HepG2 (cell line): ENCODE measurements at regions not wholly inside any gene's neighbourhood (a gene's known extent, or its start where the extent isn't known, plus 50 kb on each side); places are given as distances from the start of the nearest gene placed in this dataset.

Source experiments
- ATAC-seq: fragments of 200-7000 bp; cut with Tn5 transposase; 3 replicates; pipeline ENCODE4 v1.9.1; 2020; ENCODE audit warnings: mild to moderate bottlenecking, moderate library complexity
- BruUV-seq: library from RNA; stranded (reverse); fragments of 400-500 nt; replicated peaks from 2 replicates; lab custom pipeline; 2021; lab: Mats Ljungman, UMichigan
- CTCF ChIA-PET: fragments of 300-600 bp; formaldehyde crosslinking; extraction: SDS; loops from one replicate; lab custom pipeline; 2021; ENCODE audit warnings: low total read pairs, inconsistent platforms, low intra/inter-chr PET ratio; lab: Yijun Ruan, JAX
- POLR2A ChIA-PET: fragments of 350-600 bp; sonication (Branson Sonifier 250); formaldehyde crosslinking; loops from one replicate; lab custom pipeline; 2020; ENCODE audit warnings: antibody characterized with exemption, inconsistent platforms; lab: Yijun Ruan, JAX
- DNase-seq: peaks from one replicate; pipeline ENCODE4 v3.0.0-alpha.2; 2015; ENCODE audit warnings: low spot score
- FAIRE-seq: peaks from 3 replicates; lab custom pipeline; 2011; peaks lifted over from hg19 to GRCh38; lab: Jason Lieb, UNC
- H2AFZ ChIP-seq: one replicate; pipeline ENCODE4 v1.6.1; 2011; ENCODE audit warnings: low read length, inconsistent platforms
- H3K27ac ChIP-seq: fragments of 300-600 bp; 3 replicates; pipeline ENCODE4 v1.8.0; 2011; ENCODE audit warnings: mixed run types, mild to moderate bottlenecking, mixed read lengths, low read length, inconsistent platforms; ENCODE audit not compliant: insufficient read depth; ENCODE audit errors: extremely low read length
- H3K27me3 ChIP-seq, 2 experiments: fragments of 200-600 bp in 1 of 2; 2 replicates in 1 of 2; 3 replicates in 1 of 2; pipeline versions ENCODE4 v1.6.0 to v1.8.0; 2011; ENCODE audit warnings: low read length in 2 of 2, mild to moderate bottlenecking in 2 of 2, moderate library complexity in 2 of 2, inconsistent platforms in 1 of 2; ENCODE audit not compliant: insufficient read depth in 2 of 2, control insufficient read depth in 1 of 2
- H3K36me3 ChIP-seq, 2 experiments: fragments of 200-600 bp in 1 of 2; replicated peaks in 1 of 2; 2 replicates in 1 of 2; 3 replicates in 1 of 2; pipeline versions ENCODE4 v1.5.1 to v1.8.0; 2011; ENCODE audit warnings: low read length in 2 of 2, inconsistent platforms in 1 of 2; ENCODE audit not compliant: insufficient read depth in 2 of 2, control insufficient read depth in 1 of 2
- H3K4me1 ChIP-seq: 2 replicates; pipeline ENCODE4 v1.5.1; 2012; ENCODE audit warnings: low read length, inconsistent platforms; ENCODE audit not compliant: insufficient read depth
- H3K4me2 ChIP-seq: 2 replicates; pipeline ENCODE4 v1.6.0; 2011; ENCODE audit warnings: low read depth, low read length, inconsistent platforms
- H3K4me3 ChIP-seq, 3 experiments: fragments of 200-600 bp in 1 of 3; sonication (generic), shearing (Covaris generic) in 1 of 3; replicated peaks in 1 of 3; 2 replicates each; pipeline ENCODE4 v1.5.1; 2011 to 2016; ENCODE audit warnings: low read length in 3 of 3, inconsistent platforms in 2 of 3, low read depth in 2 of 3, mild to moderate bottlenecking in 2 of 3, control low read depth in 1 of 3, mixed read lengths in 1 of 3; ENCODE audit not compliant: insufficient read depth in 1 of 3
- H3K79me2 ChIP-seq: one replicate; pipeline ENCODE4 v1.6.1; 2011; ENCODE audit warnings: low read length, inconsistent platforms; ENCODE audit not compliant: insufficient read depth
- H3K9ac ChIP-seq: 2 replicates; pipeline ENCODE4 v1.6.0; 2011; ENCODE audit warnings: mild to moderate bottlenecking, low read depth, low read length, inconsistent platforms; ENCODE audit not compliant: insufficient read depth
- H3K9me3 ChIP-seq: 2 replicates; pipeline ENCODE4 v1.5.1; 2012; ENCODE audit warnings: mild to moderate bottlenecking, low read length
- H4K20me1 ChIP-seq: 2 replicates; pipeline ENCODE4 v1.6.0; 2011; ENCODE audit warnings: inconsistent platforms, mild to moderate bottlenecking, low read length, moderate library complexity; ENCODE audit not compliant: insufficient read depth
- AGO1 ChIP-seq: fragments of 200-400 bp; formaldehyde crosslinking; IDR thresholded peaks from 2 replicates; pipeline ENCODE4 v1.6.1; 2017; ENCODE audit warnings: mild to moderate bottlenecking, low read depth, low read length, moderate library complexity; ENCODE audit not compliant: poor library complexity, severe bottlenecking
- HNRNPK ChIP-seq: fragments of 200-400 bp; formaldehyde crosslinking; IDR thresholded peaks from 2 replicates; pipeline ENCODE4 v1.6.1; 2018; ENCODE audit warnings: low read length, low read depth, moderate library complexity, mild to moderate bottlenecking; ENCODE audit not compliant: poor library complexity, severe bottlenecking
- MBD4 ChIP-seq: IDR thresholded peaks from 2 replicates; pipeline ENCODE4 v1.6.1; 2012; ENCODE audit warnings: low read length, inconsistent platforms, borderline replicate concordance
- PHF5A ChIP-seq: IDR thresholded peaks from one replicate; pipeline ENCODE4 v1.6.1; 2018; ENCODE audit warnings: low read depth, missing genetic modification reagents; ENCODE audit not compliant: unreplicated experiment
- POGK ChIP-seq: sonication (generic); formaldehyde crosslinking; conservative IDR thresholded peaks from 2 replicates; pipeline ENCODE4 v1.8.0; 2022; ENCODE audit warnings: mild to moderate bottlenecking, moderate library complexity, missing genetic modification reagents
- PRDM4 ChIP-seq: sonication (generic); formaldehyde crosslinking; IDR thresholded peaks from 2 replicates; pipeline ENCODE4 v1.9.0; 2021; ENCODE audit warnings: missing genetic modification reagents, borderline replicate concordance
- PTBP1 ChIP-seq: fragments of 200-400 bp; formaldehyde crosslinking; IDR thresholded peaks from 2 replicates; pipeline ENCODE4 v1.6.1; 2018; ENCODE audit warnings: low read length, low read depth; ENCODE audit not compliant: poor library complexity, severe bottlenecking
- TEAD2 ChIP-seq: sonication (generic); formaldehyde crosslinking; IDR thresholded peaks from 2 replicates; pipeline ENCODE4 v1.9.0; 2021; ENCODE audit warnings: missing genetic modification reagents
- TIGD3 ChIP-seq: sonication (generic); formaldehyde crosslinking; IDR thresholded peaks from 2 replicates; pipeline ENCODE4 v1.5.1; 2020; ENCODE audit warnings: mild to moderate bottlenecking, missing genetic modification reagents, borderline replicate concordance
- TP53 ChIP-seq: sonication (generic); formaldehyde crosslinking; conservative IDR thresholded peaks from 2 replicates; pipeline ENCODE4 v1.4.0; 2020; ENCODE audit warnings: missing genetic modification reagents
- YEATS4 ChIP-seq: sonication (generic); formaldehyde crosslinking; IDR thresholded peaks from 2 replicates; pipeline ENCODE4 v1.4.0; 2020; ENCODE audit warnings: missing genetic modification reagents, borderline replicate concordance
- ZNF331 ChIP-seq: sonication (generic); formaldehyde crosslinking; IDR thresholded peaks from 2 replicates; pipeline ENCODE4 v1.4.0; 2020; ENCODE audit warnings: missing genetic modification reagents
- ZNF335 ChIP-seq: sonication (generic); formaldehyde crosslinking; IDR thresholded peaks from 2 replicates; pipeline ENCODE4 v1.4.0; 2020; ENCODE audit warnings: missing genetic modification reagents
- ZNF34 ChIP-seq: sonication (generic); formaldehyde crosslinking; IDR thresholded peaks from 2 replicates; pipeline ENCODE4 v1.4.0; 2020; ENCODE audit warnings: mild to moderate bottlenecking, missing genetic modification reagents, borderline replicate concordance
- ZNF441 ChIP-seq: sonication (generic); formaldehyde crosslinking; IDR thresholded peaks from 2 replicates; pipeline ENCODE4 v1.7.0; 2021; ENCODE audit warnings: missing genetic modification reagents, borderline replicate concordance
- in situ Hi-C: cut with HindIII; loops from 2 replicates; pipeline ENCODE4 v1.10.0; 2017; ENCODE audit warnings: low pct_unique_long_range_greater_than_20kb; ENCODE audit not compliant: extremely low pct_ligation_motif_present
- intact Hi-C: fragments of 100-400 bp; cut with micrococcal nuclease; formaldehyde crosslinking; loops from one replicate; pipeline ENCODE4 v1.10.0; 2022; ENCODE audit not compliant: unreplicated experiment
- TF ChIP-seq, protein P1 (sequence below): fragments of 450-650 bp; IDR thresholded peaks from 2 replicates; pipeline ENCODE4 v1.6.1; 2017
- TF ChIP-seq, protein P2 (sequence below), 2 experiments: fragments of 450-650 bp in 1 of 2; sonication (generic) in 1 of 2; formaldehyde crosslinking; IDR thresholded peaks; 2 replicates each; pipeline versions ENCODE4 v1.5.0 to v1.8.0; 2020 to 2022; ENCODE audit warnings: mild to moderate bottlenecking in 1 of 2, missing genetic modification reagents in 1 of 2

DNA sequence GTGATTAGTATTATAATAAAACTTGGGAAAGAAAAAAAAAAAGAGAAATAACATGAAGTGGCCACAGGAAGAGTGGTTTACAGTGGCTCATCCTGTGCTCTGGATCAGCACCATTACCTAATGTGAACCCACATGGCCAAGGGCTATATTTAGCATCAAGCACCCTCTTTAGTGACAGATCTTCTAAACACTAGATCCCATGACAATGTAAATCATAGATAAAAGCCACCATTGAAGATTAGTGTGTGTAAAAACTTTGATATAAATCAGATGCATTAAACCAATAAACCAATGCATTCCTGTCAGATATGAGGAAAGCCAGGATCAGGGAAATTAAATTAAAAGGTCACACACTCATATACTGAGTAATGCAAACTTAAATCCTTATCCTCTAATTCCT, 400.6 kb upstream of the MAGEB18 start:
- DNase-seq (no peak), FAIRE-seq (no peak), ATAC-seq (no peak)
- TF ChIP-seq PHF5A (CRISPR knock-in tag), result no peak
- no peak for TF ChIP-seq TIGD3 (CRISPR knock-in tag)
- no peak for TF ChIP-seq YEATS4
- TF ChIP-seq TP53 (CRISPR knock-in tag), result no peak
- TF ChIP-seq HNRNPK, result no peak
- TF ChIP-seq TEAD2 (CRISPR knock-in tag), result no peak
- no peak for TF ChIP-seq MBD4
- no peak for TF ChIP-seq ZNF441 (CRISPR knock-in tag)
- TF ChIP-seq, protein P1, sequence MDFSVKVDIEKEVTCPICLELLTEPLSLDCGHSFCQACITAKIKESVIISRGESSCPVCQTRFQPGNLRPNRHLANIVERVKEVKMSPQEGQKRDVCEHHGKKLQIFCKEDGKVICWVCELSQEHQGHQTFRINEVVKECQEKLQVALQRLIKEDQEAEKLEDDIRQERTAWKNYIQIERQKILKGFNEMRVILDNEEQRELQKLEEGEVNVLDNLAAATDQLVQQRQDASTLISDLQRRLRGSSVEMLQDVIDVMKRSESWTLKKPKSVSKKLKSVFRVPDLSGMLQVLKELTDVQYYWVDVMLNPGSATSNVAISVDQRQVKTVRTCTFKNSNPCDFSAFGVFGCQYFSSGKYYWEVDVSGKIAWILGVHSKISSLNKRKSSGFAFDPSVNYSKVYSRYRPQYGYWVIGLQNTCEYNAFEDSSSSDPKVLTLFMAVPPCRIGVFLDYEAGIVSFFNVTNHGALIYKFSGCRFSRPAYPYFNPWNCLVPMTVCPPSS, result no peak
- no peak for TF ChIP-seq ZNF34 (CRISPR knock-in tag)
- no peak for TF ChIP-seq AGO1
- no peak for TF ChIP-seq PTBP1
- TF ChIP-seq, protein P2, sequence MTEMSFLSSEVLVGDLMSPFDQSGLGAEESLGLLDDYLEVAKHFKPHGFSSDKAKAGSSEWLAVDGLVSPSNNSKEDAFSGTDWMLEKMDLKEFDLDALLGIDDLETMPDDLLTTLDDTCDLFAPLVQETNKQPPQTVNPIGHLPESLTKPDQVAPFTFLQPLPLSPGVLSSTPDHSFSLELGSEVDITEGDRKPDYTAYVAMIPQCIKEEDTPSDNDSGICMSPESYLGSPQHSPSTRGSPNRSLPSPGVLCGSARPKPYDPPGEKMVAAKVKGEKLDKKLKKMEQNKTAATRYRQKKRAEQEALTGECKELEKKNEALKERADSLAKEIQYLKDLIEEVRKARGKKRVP (CRISPR knock-in tag; IDR thresholded peaks at IDR 0.05), result no peak
- TF ChIP-seq POGK (CRISPR knock-in tag), result no peak
- no peak for TF ChIP-seq ZNF331
- no peak for TF ChIP-seq PRDM4
- no peak for TF ChIP-seq ZNF335 (CRISPR knock-in tag)
- Histone ChIP-seq H3K4me2 (no peak overlapping the region), H3K4me1 (no peaks in the 10 kb centered on the region), H3K79me2 (no peaks in the 10 kb centered on the region), H2AFZ (no peak overlapping the region), H3K9me3 (no peaks in the 10 kb centered on the region), H3K27me3 (no peaks in the 10 kb centered on the region), H3K4me3 (no peak overlapping the region), H3K27ac (no peak overlapping the region), H3K36me3 (no peaks in the 10 kb centered on the region), H3K9ac (no peak overlapping the region), H4K20me1 (no peaks in the 10 kb centered on the region)
- in situ Hi-C loops (no loop called here), intact Hi-C loops (loop anchor here (1.0 kb wide), 1 partner anchor 9 kb away; no protein-coding TSS in a partner anchor)
- BruUV-seq, result no TSS peak
- ChIA-PET POLR2A (no interaction called here), CTCF (no interaction called here)
